GM18951 (cell line): ENCODE measurements at regions not wholly inside any gene's neighbourhood (a gene's known extent, or its start where the extent isn't known, plus 50 kb on each side); places are given as distances from the start of the nearest gene placed in this dataset.
"Not testable (repeated sequence)": the region's sequence is repeated elsewhere in the genome, so short reads cannot be mapped to it uniquely, and the experiment has no call there.

ENCODE experiments used
- POLR2A ChIP-seq: IDR thresholded peaks from 4 replicates; pipeline ENCODE4 v1.6.1; 2011; ENCODE audit warnings: mild to moderate bottlenecking; ENCODE audit not compliant: insufficient read length, insufficient read depth; ENCODE audit errors: extremely low read depth
- in situ Hi-C: fragments of 300-500 bp; cut with MboI; formaldehyde crosslinking; loops from one replicate; pipeline ENCODE4 v1.12.0; 2022; ENCODE audit warnings: low sequenced_read_pairs, mixed read lengths, inconsistent platforms; ENCODE audit not compliant: unreplicated experiment

GRCh38 chr20:29687438-29687837 is 1570.0 kb upstream of the DEFB115 start:
- in situ Hi-C loops = loop anchor here (10.0 kb wide), 1 partner anchor 487 kb away; no protein-coding TSS in a partner anchor
- no peak for TF ChIP-seq POLR2A

- in situ Hi-C loops = loop anchor here (10.0 kb wide), 1 partner anchor 485 kb away; no protein-coding TSS in a partner anchor
- TF ChIP-seq POLR2A = no peak
Observed at GRCh38 chr20:29689411-29690225, 1567.8 kb upstream of the DEFB115 start.

GRCh38 chr20:29690274-29690673 is 1567.2 kb upstream of the DEFB115 start:
- TF ChIP-seq POLR2A = no peak
- in situ Hi-C loops = no loop called here

GRCh38 chr20:29740601-29740950 is 1516.9 kb upstream of the DEFB115 start:
- in situ Hi-C loops = no loop called here
- no peak for TF ChIP-seq POLR2A

GRCh38 chr20:29740951-29741593 is 1516.4 kb upstream of the DEFB115 start:
- in situ Hi-C loops = no loop called here
- no peak for TF ChIP-seq POLR2A

GRCh38 chr20:29741594-29741893 is 1515.9 kb upstream of the DEFB115 start:
- TF ChIP-seq POLR2A = no peak
- in situ Hi-C loops = no loop called here

GRCh38 chr20:29741894-29742698 is 1515.4 kb upstream of the DEFB115 start:
- TF ChIP-seq POLR2A = no peak
- in situ Hi-C loops = no loop called here

- in situ Hi-C loops = no loop called here
Observed at GRCh38 chr20:29742699-29743100, 1514.8 kb upstream of the DEFB115 start.

GRCh38 chr20:29743101-29743931 is 1514.1 kb upstream of the DEFB115 start:
- in situ Hi-C loops = no loop called here
- no peak for TF ChIP-seq POLR2A

More at GRCh38 chr20:29742699-29743100, 1514.8 kb upstream of the DEFB115 start:
- TF ChIP-seq POLR2A = no peak

- in situ Hi-C loops = no loop called here
- TF ChIP-seq POLR2A = no peak
Observed at GRCh38 chr20:29744071-29744470, 1513.4 kb upstream of the DEFB115 start.

- in situ Hi-C loops = not testable (repeated sequence)
Observed at GRCh38 chr20:29745534-29746245, 1511.8 kb upstream of the DEFB115 start.

- in situ Hi-C loops = no loop called here
Observed at GRCh38 chr20:29750268-29750899, 1507.1 kb upstream of the DEFB115 start.

GRCh38 chr20:29752644-29753425 is 1504.6 kb upstream of the DEFB115 start:
- in situ Hi-C loops = not testable (repeated sequence)

More at GRCh38 chr20:29750268-29750899, 1507.1 kb upstream of the DEFB115 start:
- TF ChIP-seq POLR2A = no peak

- in situ Hi-C loops = not testable (repeated sequence)
Observed at GRCh38 chr20:29753426-29753746, 1504.1 kb upstream of the DEFB115 start.

- in situ Hi-C loops = not testable (repeated sequence)
Observed at GRCh38 chr20:29753879-29754278, 1503.6 kb upstream of the DEFB115 start.

- in situ Hi-C loops = not testable (repeated sequence)
Observed at GRCh38 chr20:29755854-29756498, 1501.5 kb upstream of the DEFB115 start.
